ENCODE measurements at regions not wholly inside any gene's neighbourhood (a gene's known extent, or its start where the extent isn't known, plus 50 kb on each side); places are given as distances from the start of the nearest gene placed in this dataset.

DNA sequence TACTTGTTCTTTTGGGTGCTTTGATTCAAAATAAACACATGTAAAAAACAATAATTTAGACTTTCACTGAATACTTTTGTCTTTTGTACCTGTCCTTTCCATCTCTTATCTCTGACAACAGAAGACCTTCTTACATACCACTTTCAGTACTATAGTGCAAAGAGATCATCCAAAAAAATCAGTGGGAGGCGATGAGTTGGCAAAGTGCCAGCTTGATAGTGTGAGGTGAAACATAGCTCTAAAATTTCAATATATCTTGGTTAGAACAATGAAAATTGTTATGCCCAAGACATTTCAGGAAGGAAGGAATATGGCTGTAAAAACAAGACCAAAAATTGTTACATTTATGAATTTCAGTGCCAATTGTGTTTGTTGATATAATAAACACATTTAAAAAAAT lies 390.2 kb upstream of the COBL start:
- DNase-seq, result no peak
- Mint-ChIP-seq H3K9me3 (ENCODE audit: unreplicated experiment) (peaks cover 2% of the 10 kb centered on the region), H3K4me3 (ENCODE audit: unreplicated experiment) (no peak overlapping the region), H3K27ac (ENCODE audit: unreplicated experiment) (no peak overlapping the region), H3K27me3 (ENCODE audit: unreplicated experiment) (no peaks in the 10 kb centered on the region), H3K4me1 (ENCODE audit: low read depth, unreplicated experiment) (peaks cover 7% of the 10 kb centered on the region), H3K36me3 (ENCODE audit: unreplicated experiment) (no peaks in the 10 kb centered on the region)
- TF ChIP-seq, protein P1, sequence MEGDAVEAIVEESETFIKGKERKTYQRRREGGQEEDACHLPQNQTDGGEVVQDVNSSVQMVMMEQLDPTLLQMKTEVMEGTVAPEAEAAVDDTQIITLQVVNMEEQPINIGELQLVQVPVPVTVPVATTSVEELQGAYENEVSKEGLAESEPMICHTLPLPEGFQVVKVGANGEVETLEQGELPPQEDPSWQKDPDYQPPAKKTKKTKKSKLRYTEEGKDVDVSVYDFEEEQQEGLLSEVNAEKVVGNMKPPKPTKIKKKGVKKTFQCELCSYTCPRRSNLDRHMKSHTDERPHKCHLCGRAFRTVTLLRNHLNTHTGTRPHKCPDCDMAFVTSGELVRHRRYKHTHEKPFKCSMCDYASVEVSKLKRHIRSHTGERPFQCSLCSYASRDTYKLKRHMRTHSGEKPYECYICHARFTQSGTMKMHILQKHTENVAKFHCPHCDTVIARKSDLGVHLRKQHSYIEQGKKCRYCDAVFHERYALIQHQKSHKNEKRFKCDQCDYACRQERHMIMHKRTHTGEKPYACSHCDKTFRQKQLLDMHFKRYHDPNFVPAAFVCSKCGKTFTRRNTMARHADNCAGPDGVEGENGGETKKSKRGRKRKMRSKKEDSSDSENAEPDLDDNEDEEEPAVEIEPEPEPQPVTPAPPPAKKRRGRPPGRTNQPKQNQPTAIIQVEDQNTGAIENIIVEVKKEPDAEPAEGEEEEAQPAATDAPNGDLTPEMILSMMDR (IDR thresholded peaks at IDR 0.05; ENCODE audit: partially characterized antibody, unreplicated experiment), result no peak

- no peak for DNase-seq
- H3K9me3 Mint-ChIP-seq (ENCODE audit: unreplicated experiment), result peaks cover 2% of the 10 kb centered on the region
- H3K36me3 Mint-ChIP-seq (ENCODE audit: unreplicated experiment), result no peaks in the 10 kb centered on the region
- no peaks in the 10 kb centered on the region for H3K27me3 Mint-ChIP-seq (ENCODE audit: unreplicated experiment)
- TF ChIP-seq, protein P1 (IDR thresholded peaks at IDR 0.05; ENCODE audit: partially characterized antibody, unreplicated experiment), result no peak
- no peak overlapping the region for H3K27ac Mint-ChIP-seq (ENCODE audit: unreplicated experiment)
- H3K4me3 Mint-ChIP-seq (ENCODE audit: unreplicated experiment), result no peak overlapping the region
- H3K4me1 Mint-ChIP-seq (ENCODE audit: low read depth, unreplicated experiment), result peaks cover 7% of the 10 kb centered on the region
Observed at GRCh38 chr7:51705701-51706100, 389.1 kb upstream of the COBL start.

DNA sequence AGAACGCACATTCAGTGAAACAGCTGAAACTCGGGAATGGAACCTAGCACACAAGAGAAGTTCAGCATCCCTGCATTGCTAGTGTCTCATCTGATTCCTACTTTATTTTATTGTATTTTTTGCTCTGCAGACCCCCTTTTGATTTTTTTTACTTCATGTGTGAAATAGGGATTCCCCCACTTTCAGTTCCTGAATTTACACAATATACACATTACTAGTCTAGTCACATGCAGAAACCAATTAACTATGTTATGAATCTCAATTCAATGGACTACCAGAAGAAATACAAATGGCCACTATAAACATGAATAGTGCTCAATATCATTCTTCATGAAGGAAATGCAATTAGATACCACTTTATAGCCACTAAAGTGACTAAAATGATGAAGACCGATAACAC lies 386.1 kb upstream of the COBL start:
- no peaks in the 10 kb centered on the region for H3K27me3 Mint-ChIP-seq (ENCODE audit: unreplicated experiment)
- TF ChIP-seq, protein P1 (IDR thresholded peaks at IDR 0.05; ENCODE audit: partially characterized antibody, unreplicated experiment), result no peak
- no peak for DNase-seq
- H3K4me1 Mint-ChIP-seq (ENCODE audit: low read depth, unreplicated experiment), result peaks cover 7% of the 10 kb centered on the region
- no peak overlapping the region for H3K27ac Mint-ChIP-seq (ENCODE audit: unreplicated experiment)
- no peak overlapping the region for H3K4me3 Mint-ChIP-seq (ENCODE audit: unreplicated experiment)
- no peaks in the 10 kb centered on the region for H3K9me3 Mint-ChIP-seq (ENCODE audit: unreplicated experiment)
- H3K36me3 Mint-ChIP-seq (ENCODE audit: unreplicated experiment), result no peaks in the 10 kb centered on the region

DNA sequence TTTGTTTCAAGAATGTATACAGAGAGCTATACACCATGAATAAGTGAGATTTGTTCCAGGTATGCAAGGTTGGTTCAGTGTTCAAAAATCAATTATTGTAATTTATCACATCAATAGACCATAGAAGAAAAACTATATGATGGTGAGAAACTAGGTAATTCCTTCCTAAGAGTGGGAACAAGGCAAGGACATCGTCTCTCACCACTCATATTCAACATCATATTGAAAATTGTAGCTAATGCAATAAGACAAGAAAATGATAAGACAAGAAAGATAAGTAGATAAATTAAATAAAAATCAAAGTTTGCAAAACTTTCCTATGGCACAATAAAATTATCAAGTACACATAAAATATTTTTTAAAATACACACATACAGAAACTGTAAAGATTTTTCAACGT lies 385.3 kb upstream of the COBL start:
- TF ChIP-seq, protein P1 (IDR thresholded peaks at IDR 0.05; ENCODE audit: partially characterized antibody, unreplicated experiment), result no peak
- H3K27ac Mint-ChIP-seq (ENCODE audit: unreplicated experiment), result no peak overlapping the region
- H3K4me3 Mint-ChIP-seq (ENCODE audit: unreplicated experiment), result no peak overlapping the region
- DNase-seq, result no peak
- no peaks in the 10 kb centered on the region for H3K27me3 Mint-ChIP-seq (ENCODE audit: unreplicated experiment)
- H3K36me3 Mint-ChIP-seq (ENCODE audit: unreplicated experiment), result no peaks in the 10 kb centered on the region
- peaks cover 7% of the 10 kb centered on the region for H3K4me1 Mint-ChIP-seq (ENCODE audit: low read depth, unreplicated experiment)
- H3K9me3 Mint-ChIP-seq (ENCODE audit: unreplicated experiment), result no peaks in the 10 kb centered on the region

DNA sequence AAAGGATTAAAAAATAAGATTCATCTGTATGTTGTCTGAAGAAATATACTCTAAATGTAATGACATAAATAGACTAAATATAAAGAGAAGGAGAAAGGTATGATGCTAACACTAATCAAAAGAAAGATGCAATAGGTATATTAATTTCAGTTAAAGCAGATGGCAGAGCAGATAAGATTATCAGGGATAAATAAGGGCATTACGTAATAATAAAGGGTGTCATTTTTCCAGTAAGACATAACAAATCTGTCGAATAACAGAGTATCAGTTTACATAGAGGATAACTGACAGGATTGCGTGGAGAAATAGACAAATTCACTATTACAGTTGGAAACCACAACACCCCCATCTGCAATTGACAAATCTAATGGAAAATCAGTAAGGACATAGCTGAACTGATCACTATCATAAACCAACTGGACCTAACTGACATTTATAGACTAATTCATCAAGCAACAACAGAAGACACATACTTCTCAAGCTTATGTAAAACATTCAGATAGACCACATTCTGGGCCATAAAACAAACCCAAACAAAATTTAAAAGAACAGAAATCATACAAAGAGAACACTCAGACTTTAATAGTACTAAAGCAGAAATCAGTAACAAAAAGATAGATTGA lies 384.1 kb upstream of the COBL start:
- no peak overlapping the region for H3K27ac Mint-ChIP-seq (ENCODE audit: unreplicated experiment)
- no peaks in the 10 kb centered on the region for H3K9me3 Mint-ChIP-seq (ENCODE audit: unreplicated experiment)
- H3K4me3 Mint-ChIP-seq (ENCODE audit: unreplicated experiment), result no peak overlapping the region
- TF ChIP-seq, protein P1 (IDR thresholded peaks at IDR 0.05; ENCODE audit: partially characterized antibody, unreplicated experiment), result no peak
- no peak for DNase-seq
- no peaks in the 10 kb centered on the region for H3K27me3 Mint-ChIP-seq (ENCODE audit: unreplicated experiment)
- H3K36me3 Mint-ChIP-seq (ENCODE audit: unreplicated experiment), result no peaks in the 10 kb centered on the region
- H3K4me1 Mint-ChIP-seq (ENCODE audit: low read depth, unreplicated experiment), result peaks cover 9% of the 10 kb centered on the region
